D721Med (cell line): ENCODE measurements at regions not wholly inside any gene's neighbourhood (a gene's known extent, or its start where the extent isn't known, plus 50 kb on each side); places are given as distances from the start of the nearest gene placed in this dataset.
"Not testable (repeated sequence)": the region's sequence is repeated elsewhere in the genome, so short reads cannot be mapped to it uniquely, and the experiment has no call there.

Source experiments
- DNase-seq: peaks from one replicate; pipeline ENCODE4 v3.0.0; 2011; ENCODE audit warnings: low spot score; ENCODE audit not compliant: insufficient read length
- FAIRE-seq: peaks from 2 replicates; lab custom pipeline; 2011; peaks lifted over from hg19 to GRCh38; lab: Jason Lieb, UNC
- CTCF ChIP-seq: IDR thresholded peaks from 2 replicates; pipeline ENCODE4 v1.5.1; 2012; ENCODE audit warnings: mild to moderate bottlenecking, control low read depth; ENCODE audit not compliant: insufficient read depth; ENCODE audit errors: missing control alignments

GRCh38 chr5:85428426-85428934 is 1043.8 kb upstream of the EDIL3 start:
- no peak for DNase-seq
- TF ChIP-seq CTCF, result no peak
- peak; percentile 11 for FAIRE-seq

DNA sequence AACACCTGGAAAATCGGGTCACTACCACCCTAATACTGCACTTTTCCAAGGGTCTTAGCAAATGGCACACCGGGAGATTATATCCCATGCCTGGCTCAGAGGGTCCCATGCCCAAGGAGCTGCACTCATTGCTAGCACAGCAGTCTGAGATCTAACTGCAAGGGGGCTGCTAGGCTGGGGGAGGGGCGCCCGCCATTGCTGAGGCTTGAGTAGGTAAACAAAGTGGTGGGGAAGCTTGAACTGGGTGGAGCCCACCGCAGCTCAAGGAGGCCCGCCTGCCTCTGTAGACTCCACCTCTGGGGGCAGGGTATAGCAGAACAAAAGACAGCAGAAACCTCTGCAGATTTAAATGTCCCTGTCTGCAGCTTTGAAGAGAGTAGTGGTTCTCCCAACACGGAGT is 1047.0 kb upstream of the EDIL3 start:
- not testable (repeated sequence) for DNase-seq, FAIRE-seq

- TF ChIP-seq CTCF, result no peak
- no peak for DNase-seq
- FAIRE-seq, result no peak
Measured at GRCh38 chr5:85441156-85441555, 1056.5 kb upstream of the EDIL3 start.

- DNase-seq (no peak), FAIRE-seq (no peak)
- TF ChIP-seq CTCF, result no peak
Measured at GRCh38 chr5:85441853-85442252, 1057.2 kb upstream of the EDIL3 start.

DNA sequence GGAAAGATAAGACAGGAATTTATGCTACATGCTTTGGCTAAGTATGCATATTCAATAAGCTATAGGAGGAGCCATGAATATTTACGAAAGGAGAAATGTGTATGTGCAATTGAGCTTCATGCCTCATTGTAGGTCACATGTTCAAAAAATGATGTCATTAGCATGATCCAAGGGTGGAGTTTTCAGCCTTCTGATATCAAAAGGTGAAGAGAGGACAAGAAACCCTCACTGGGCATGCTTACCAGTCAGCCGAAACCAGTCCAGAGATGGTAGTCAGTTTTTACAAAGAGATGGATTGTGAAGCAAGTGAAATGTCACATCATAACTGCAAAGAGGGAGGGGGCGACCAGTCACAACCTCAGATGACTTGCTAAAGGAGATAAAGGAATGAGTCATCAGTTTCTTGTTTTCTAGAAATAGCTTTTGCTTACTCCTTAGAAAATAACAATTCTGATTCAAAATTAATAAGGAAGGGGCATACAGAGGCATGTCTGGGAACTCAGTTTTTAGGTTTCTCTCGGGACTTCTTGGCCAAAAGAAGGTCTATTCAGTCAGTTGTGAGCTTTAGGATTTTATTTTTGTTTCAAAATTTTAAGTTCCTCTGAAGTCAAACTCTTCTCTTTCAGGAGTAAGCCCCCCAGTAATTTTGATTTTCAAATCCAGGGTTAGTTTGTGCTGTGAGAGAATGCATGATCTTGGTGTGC is 1067.8 kb upstream of the EDIL3 start:
- FAIRE-seq (no peak), DNase-seq (no peak)
- TF ChIP-seq CTCF, result no peak

DNA sequence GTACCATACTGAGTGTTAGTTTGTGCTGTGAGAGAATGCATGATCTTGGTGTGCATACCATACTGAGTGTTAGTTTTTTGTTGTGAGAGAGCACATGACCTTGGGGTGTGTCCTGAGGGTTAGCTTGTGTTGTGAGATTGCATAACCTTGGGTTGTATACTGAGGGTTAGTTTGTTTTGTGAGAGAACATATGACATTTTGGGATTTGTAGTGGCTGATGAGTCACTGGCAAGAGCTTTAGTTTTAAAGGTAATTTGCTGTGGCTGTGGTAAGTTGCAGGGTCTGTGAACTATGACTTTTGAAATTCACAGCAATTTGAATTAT is 1068.3 kb upstream of the EDIL3 start:
- FAIRE-seq (no peak), DNase-seq (no peak)
- TF ChIP-seq CTCF, result no peak

GRCh38 chr5:85458319-85458718 is 1073.6 kb upstream of the EDIL3 start:
- no peak for DNase-seq
- TF ChIP-seq CTCF, result no peak
- no peak for FAIRE-seq
